ENCODE measurements at regions not wholly inside any gene's neighbourhood (a gene's known extent, or its start where the extent isn't known, plus 50 kb on each side); places are given as distances from the start of the nearest gene placed in this dataset.

DNA sequence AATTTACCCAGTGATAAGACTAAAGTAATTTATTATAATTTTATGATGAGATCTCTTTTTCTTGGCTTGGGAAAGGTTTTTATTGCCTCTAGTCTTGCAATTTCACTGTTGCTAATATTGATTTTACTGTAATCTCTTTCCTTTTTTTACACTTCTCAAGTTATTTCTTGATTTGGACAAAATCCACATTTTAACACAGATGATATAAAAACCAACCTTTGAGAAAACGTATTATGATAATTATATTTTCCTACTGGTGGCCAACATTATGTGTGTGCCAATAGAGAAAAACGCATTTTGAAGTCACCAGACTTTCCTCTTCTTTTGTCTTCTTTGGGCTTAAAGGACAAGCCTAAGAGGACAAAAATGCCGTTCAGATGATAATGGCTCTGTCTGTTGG, 314.9 kb downstream of the PRDM2 start:
- TF ChIP-seq, protein P1, sequence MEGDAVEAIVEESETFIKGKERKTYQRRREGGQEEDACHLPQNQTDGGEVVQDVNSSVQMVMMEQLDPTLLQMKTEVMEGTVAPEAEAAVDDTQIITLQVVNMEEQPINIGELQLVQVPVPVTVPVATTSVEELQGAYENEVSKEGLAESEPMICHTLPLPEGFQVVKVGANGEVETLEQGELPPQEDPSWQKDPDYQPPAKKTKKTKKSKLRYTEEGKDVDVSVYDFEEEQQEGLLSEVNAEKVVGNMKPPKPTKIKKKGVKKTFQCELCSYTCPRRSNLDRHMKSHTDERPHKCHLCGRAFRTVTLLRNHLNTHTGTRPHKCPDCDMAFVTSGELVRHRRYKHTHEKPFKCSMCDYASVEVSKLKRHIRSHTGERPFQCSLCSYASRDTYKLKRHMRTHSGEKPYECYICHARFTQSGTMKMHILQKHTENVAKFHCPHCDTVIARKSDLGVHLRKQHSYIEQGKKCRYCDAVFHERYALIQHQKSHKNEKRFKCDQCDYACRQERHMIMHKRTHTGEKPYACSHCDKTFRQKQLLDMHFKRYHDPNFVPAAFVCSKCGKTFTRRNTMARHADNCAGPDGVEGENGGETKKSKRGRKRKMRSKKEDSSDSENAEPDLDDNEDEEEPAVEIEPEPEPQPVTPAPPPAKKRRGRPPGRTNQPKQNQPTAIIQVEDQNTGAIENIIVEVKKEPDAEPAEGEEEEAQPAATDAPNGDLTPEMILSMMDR (optimal IDR thresholded peaks at IDR 0.05 in 1 of 3, IDR thresholded peaks at IDR 0.05 in 1 of 3, conservative IDR thresholded peaks at IDR 0.05 in 1 of 3; ENCODE audit: extremely low read depth in 1 of 3, insufficient read depth in 2 of 3, low read length in 3 of 3), result no peak
- no peak for TF ChIP-seq EZH2 (IDR thresholded peaks at IDR 0.05; ENCODE audit: low read length)
